ENCODE measurements at regions not wholly inside any gene's neighbourhood (a gene's known extent, or its start where the extent isn't known, plus 50 kb on each side); places are given as distances from the start of the nearest gene placed in this dataset.
"Not testable (repeated sequence)": the region's sequence is repeated elsewhere in the genome, so short reads cannot be mapped to it uniquely, and the experiment has no call there.

- H3K4me2 ChIP-seq (ENCODE audit: insufficient read depth, insufficient read length, low read length) = no peak overlapping the region
Measured at GRCh38 chr6:120363429-120363828, 970.9 kb downstream of the TBC1D32 start.

GRCh38 chr6:120358535-120358934 is 975.7 kb downstream of the TBC1D32 start:
- not testable (repeated sequence) for H2BK20ac ChIP-seq (ENCODE audit: low read depth, low read length, poor library complexity, severe bottlenecking); H3K4me2 ChIP-seq (ENCODE audit: insufficient read depth, insufficient read length, low read length); H3K4me3 Mint-ChIP-seq; H3K9ac ChIP-seq (ENCODE audit: extremely low read depth, insufficient read length, low read length); H2BK120ac ChIP-seq (ENCODE audit: low read depth, low read length, poor library complexity, severe bottlenecking); H2BK12ac ChIP-seq (ENCODE audit: insufficient read length, low read depth, low read length); H2BK5ac ChIP-seq (ENCODE audit: insufficient read length, low read length); H3K79me1 ChIP-seq (ENCODE audit: insufficient read depth, low read depth, low read length, poor library complexity, severe bottlenecking); H3K18ac ChIP-seq (ENCODE audit: insufficient read length, low read depth, low read length); H4K91ac ChIP-seq (ENCODE audit: insufficient read length, low read depth, low read length); H3K27me3 ChIP-seq (ENCODE audit: insufficient read depth, low read length); H3K4ac ChIP-seq (ENCODE audit: low read depth, low read length); H3K14ac ChIP-seq (ENCODE audit: insufficient read depth, low read length); H3K27ac Mint-ChIP-seq; H2AFZ ChIP-seq (ENCODE audit: low read length); H3K56ac ChIP-seq (ENCODE audit: insufficient read length, low read depth, low read length); H4K5ac ChIP-seq (ENCODE audit: insufficient read length, low read depth, low read length); H3K23ac ChIP-seq (ENCODE audit: insufficient read length, low read depth, low read length); H2AK5ac ChIP-seq (ENCODE audit: insufficient read length, low read length); H3K27ac ChIP-seq (ENCODE audit: insufficient read length, low read depth, low read length); H3K27me3 Mint-ChIP-seq (ENCODE audit: low read depth); H3K79me2 ChIP-seq (ENCODE audit: insufficient read depth, low read length); H4K20me1 ChIP-seq (ENCODE audit: control insufficient read depth, insufficient read depth, insufficient read length); DNase-seq; H3K9me3 ChIP-seq (ENCODE audit: control insufficient read depth, low read depth, low read length); H3T11ph ChIP-seq (ENCODE audit: low read length); H2BK15ac ChIP-seq (ENCODE audit: low read depth, low read length); H4K8ac ChIP-seq (replicated peaks; ENCODE audit: insufficient read length, low read depth, low read length); H3K4me1 ChIP-seq (ENCODE audit: insufficient read depth, low read length); H3K23me2 ChIP-seq (ENCODE audit: insufficient read length, low read depth, low read length, poor library complexity, severe bottlenecking)
- WGBS (ENCODE audit: extremely low coverage, insufficient read length, low lambda C conversion rate) = no CpG with 5 or more reads among the region's 4 CpGs
- Mint-ChIP-seq H3K36me3 (ENCODE audit: insufficient read depth in 1 of 3, low read depth in 3 of 3) (peaks cover 21 to 50% (median 22%) of the 10 kb centered on the region in 3 experiments), H3K4me1 (peaks cover 8 to 13% of the 10 kb centered on the region in 2 experiments), H3K9me3 (peaks cover 40 to 41% of the 10 kb centered on the region in 2 experiments)

More at GRCh38 chr6:120363429-120363828, 970.9 kb downstream of the TBC1D32 start:
- H3K9me3 ChIP-seq (ENCODE audit: control insufficient read depth, low read depth, low read length) = peaks cover 3% of the 10 kb centered on the region
- no peak overlapping the region for H2BK5ac ChIP-seq (ENCODE audit: insufficient read length, low read length)
- H3T11ph ChIP-seq (ENCODE audit: low read length) = no peak overlapping the region
- no peak overlapping the region for H3K23ac ChIP-seq (ENCODE audit: insufficient read length, low read depth, low read length)
- H3K4ac ChIP-seq (ENCODE audit: low read depth, low read length) = no peak overlapping the region
- no peak overlapping the region for H2AK5ac ChIP-seq (ENCODE audit: insufficient read length, low read length)
- DNase-seq = peak; percentile 58
- H3K4me1 Mint-ChIP-seq = peaks cover 5 to 10% of the 10 kb centered on the region in 2 experiments
- H3K27ac ChIP-seq (ENCODE audit: insufficient read length, low read depth, low read length) = no peak overlapping the region
- TF ChIP-seq, protein P1, sequence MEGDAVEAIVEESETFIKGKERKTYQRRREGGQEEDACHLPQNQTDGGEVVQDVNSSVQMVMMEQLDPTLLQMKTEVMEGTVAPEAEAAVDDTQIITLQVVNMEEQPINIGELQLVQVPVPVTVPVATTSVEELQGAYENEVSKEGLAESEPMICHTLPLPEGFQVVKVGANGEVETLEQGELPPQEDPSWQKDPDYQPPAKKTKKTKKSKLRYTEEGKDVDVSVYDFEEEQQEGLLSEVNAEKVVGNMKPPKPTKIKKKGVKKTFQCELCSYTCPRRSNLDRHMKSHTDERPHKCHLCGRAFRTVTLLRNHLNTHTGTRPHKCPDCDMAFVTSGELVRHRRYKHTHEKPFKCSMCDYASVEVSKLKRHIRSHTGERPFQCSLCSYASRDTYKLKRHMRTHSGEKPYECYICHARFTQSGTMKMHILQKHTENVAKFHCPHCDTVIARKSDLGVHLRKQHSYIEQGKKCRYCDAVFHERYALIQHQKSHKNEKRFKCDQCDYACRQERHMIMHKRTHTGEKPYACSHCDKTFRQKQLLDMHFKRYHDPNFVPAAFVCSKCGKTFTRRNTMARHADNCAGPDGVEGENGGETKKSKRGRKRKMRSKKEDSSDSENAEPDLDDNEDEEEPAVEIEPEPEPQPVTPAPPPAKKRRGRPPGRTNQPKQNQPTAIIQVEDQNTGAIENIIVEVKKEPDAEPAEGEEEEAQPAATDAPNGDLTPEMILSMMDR (conservative IDR thresholded peaks at IDR 0.05) = no peak
- no peak overlapping the region for H2BK12ac ChIP-seq (ENCODE audit: insufficient read length, low read depth, low read length)
- no peak overlapping the region for H3K14ac ChIP-seq (ENCODE audit: insufficient read depth, low read length)
- H3K36me3 Mint-ChIP-seq (ENCODE audit: insufficient read depth in 1 of 3, low read depth in 3 of 3) = peaks cover 15 to 41% (median 18%) of the 10 kb centered on the region in 3 experiments
- H3K23me2 ChIP-seq (ENCODE audit: insufficient read length, low read depth, low read length, poor library complexity, severe bottlenecking) = no peaks in the 10 kb centered on the region
- H3K18ac ChIP-seq (ENCODE audit: insufficient read length, low read depth, low read length) = no peak overlapping the region
- H4K20me1 ChIP-seq (ENCODE audit: control insufficient read depth, insufficient read depth, insufficient read length) = no peaks in the 10 kb centered on the region
- no peak overlapping the region for H2BK20ac ChIP-seq (ENCODE audit: low read depth, low read length, poor library complexity, severe bottlenecking)
- no peaks in the 10 kb centered on the region for H3K79me2 ChIP-seq (ENCODE audit: insufficient read depth, low read length)
- H2BK120ac ChIP-seq (ENCODE audit: low read depth, low read length, poor library complexity, severe bottlenecking) = no peak overlapping the region
- no peak overlapping the region for H3K56ac ChIP-seq (ENCODE audit: insufficient read length, low read depth, low read length)
- H3K79me1 ChIP-seq (ENCODE audit: insufficient read depth, low read depth, low read length, poor library complexity, severe bottlenecking) = no peaks in the 10 kb centered on the region
- no peaks in the 10 kb centered on the region for H3K27me3 Mint-ChIP-seq (ENCODE audit: low read depth)
- H3K4me3 Mint-ChIP-seq = no peak overlapping the region
- no peak overlapping the region for H4K91ac ChIP-seq (ENCODE audit: insufficient read length, low read depth, low read length)
- no peak overlapping the region for H4K8ac ChIP-seq (replicated peaks; ENCODE audit: insufficient read length, low read depth, low read length)
- H2AFZ ChIP-seq (ENCODE audit: low read length) = no peak overlapping the region
- no peak overlapping the region; a peak in 1 of 7 replicates for H3K27ac Mint-ChIP-seq
- WGBS (ENCODE audit: extremely low coverage, insufficient read length, low lambda C conversion rate) = no CpG with 5 or more reads among the region's 6 CpGs
- H3K9ac ChIP-seq (ENCODE audit: extremely low read depth, insufficient read length, low read length) = no peak overlapping the region
- no peak overlapping the region for H2BK15ac ChIP-seq (ENCODE audit: low read depth, low read length)
- H3K9me3 Mint-ChIP-seq = peaks cover 31% of the 10 kb centered on the region in 2 experiments
- H4K5ac ChIP-seq (ENCODE audit: insufficient read length, low read depth, low read length) = no peak overlapping the region
- no peaks in the 10 kb centered on the region for H3K27me3 ChIP-seq (ENCODE audit: insufficient read depth, low read length)
- H3K4me1 ChIP-seq (ENCODE audit: insufficient read depth, low read length) = no peaks in the 10 kb centered on the region; the same call in 1 of the 2 replicates

All from H9 (cell line).